Ishikawa (cell line): ENCODE measurements at regions not wholly inside any gene's neighbourhood (a gene's known extent, or its start where the extent isn't known, plus 50 kb on each side); places are given as distances from the start of the nearest gene placed in this dataset.

ENCODE experiments used
- CEBPB ChIP-seq: IDR thresholded peaks from 2 replicates; pipeline ENCODE4 v1.6.1; 2012
- CREB1 ChIP-seq: IDR thresholded peaks from 2 replicates; pipeline ENCODE4 v1.6.1; 2012; ENCODE audit warnings: low read depth
- EGR1 ChIP-seq: IDR thresholded peaks from 2 replicates; pipeline ENCODE4 v1.6.1; 2012
- EP300 ChIP-seq: IDR thresholded peaks from 2 replicates; pipeline ENCODE4 v1.6.1; 2012; ENCODE audit warnings: borderline replicate concordance
- FOXM1 ChIP-seq: IDR thresholded peaks from 2 replicates; pipeline ENCODE4 v1.6.1; 2012; ENCODE audit warnings: low read depth, borderline replicate concordance
- NFIC ChIP-seq: IDR thresholded peaks from 2 replicates; pipeline ENCODE4 v1.6.1; 2012
- RAD21 ChIP-seq: IDR thresholded peaks from 2 replicates; pipeline ENCODE4 v1.6.1; 2012; ENCODE audit warnings: low read depth
- TAF1 ChIP-seq: IDR thresholded peaks from 2 replicates; pipeline ENCODE4 v1.6.1; 2012; ENCODE audit warnings: low read depth, mild to moderate bottlenecking
- TCF12 ChIP-seq: IDR thresholded peaks from 2 replicates; pipeline ENCODE4 v1.6.1; 2012; ENCODE audit warnings: low read depth
- TEAD4 ChIP-seq: IDR thresholded peaks from 2 replicates; pipeline ENCODE4 v1.6.1; 2012
- YY1 ChIP-seq: IDR thresholded peaks from 2 replicates; pipeline ENCODE4 v1.6.1; 2012; ENCODE audit warnings: low read depth
- ZBTB7A ChIP-seq: IDR thresholded peaks from 2 replicates; pipeline ENCODE4 v1.6.1; 2012; ENCODE audit warnings: low read depth
- TF ChIP-seq, protein P1 (sequence below): IDR thresholded peaks from 2 replicates; pipeline ENCODE4 v1.6.1; 2012
- TF ChIP-seq, protein P2 (sequence below): IDR thresholded peaks from 2 replicates; pipeline ENCODE4 v1.6.1; 2012; ENCODE audit warnings: low read depth, mild to moderate bottlenecking
- TF ChIP-seq, protein P3 (sequence below): IDR thresholded peaks from 2 replicates; pipeline ENCODE4 v1.6.1; 2012

DNA sequence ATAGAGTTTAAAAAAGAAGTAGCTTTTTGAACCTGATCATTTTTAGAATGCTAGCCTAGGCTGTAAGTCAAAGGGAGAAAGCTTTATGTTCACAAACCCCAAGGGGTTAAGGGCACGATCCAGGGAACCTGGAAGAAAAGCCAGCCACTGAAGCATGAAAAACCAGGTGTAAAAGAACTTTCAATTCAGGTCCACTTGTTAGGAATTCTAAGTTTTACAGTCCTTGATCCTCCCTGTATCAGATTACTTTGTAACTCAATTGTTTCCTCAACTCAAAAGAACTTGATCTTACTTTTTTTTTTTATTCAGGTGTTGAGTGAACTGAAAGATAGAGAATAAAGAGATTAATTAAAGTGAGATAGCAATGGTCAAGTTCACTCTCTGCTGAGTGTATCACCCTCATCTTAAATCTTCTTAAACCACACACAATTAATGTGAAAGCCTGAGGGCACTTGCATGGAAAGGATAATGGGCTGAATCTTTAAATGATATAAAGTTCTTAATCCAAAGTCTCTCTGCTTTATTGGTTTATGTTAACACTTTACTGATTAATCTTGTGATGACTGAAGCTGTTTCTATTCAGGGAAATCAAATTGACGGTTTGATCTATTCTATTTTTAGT, 672.2 kb upstream of the LRRN3 start:
- peak; percentile 98 for TF ChIP-seq TCF12
- no peak for TF ChIP-seq TAF1
- no peak for TF ChIP-seq CREB1
- no peak for TF ChIP-seq EGR1
- TF ChIP-seq, protein P1, sequence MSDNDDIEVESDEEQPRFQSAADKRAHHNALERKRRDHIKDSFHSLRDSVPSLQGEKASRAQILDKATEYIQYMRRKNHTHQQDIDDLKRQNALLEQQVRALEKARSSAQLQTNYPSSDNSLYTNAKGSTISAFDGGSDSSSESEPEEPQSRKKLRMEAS = peak; percentile 31; the same call in 1 of the 2 replicates
- TF ChIP-seq RAD21 = peak; percentile 32
- no peak for TF ChIP-seq CEBPB
- peak; percentile 89 for TF ChIP-seq FOXM1
- TF ChIP-seq EP300 = peak; percentile 94
- TF ChIP-seq, protein P2, sequence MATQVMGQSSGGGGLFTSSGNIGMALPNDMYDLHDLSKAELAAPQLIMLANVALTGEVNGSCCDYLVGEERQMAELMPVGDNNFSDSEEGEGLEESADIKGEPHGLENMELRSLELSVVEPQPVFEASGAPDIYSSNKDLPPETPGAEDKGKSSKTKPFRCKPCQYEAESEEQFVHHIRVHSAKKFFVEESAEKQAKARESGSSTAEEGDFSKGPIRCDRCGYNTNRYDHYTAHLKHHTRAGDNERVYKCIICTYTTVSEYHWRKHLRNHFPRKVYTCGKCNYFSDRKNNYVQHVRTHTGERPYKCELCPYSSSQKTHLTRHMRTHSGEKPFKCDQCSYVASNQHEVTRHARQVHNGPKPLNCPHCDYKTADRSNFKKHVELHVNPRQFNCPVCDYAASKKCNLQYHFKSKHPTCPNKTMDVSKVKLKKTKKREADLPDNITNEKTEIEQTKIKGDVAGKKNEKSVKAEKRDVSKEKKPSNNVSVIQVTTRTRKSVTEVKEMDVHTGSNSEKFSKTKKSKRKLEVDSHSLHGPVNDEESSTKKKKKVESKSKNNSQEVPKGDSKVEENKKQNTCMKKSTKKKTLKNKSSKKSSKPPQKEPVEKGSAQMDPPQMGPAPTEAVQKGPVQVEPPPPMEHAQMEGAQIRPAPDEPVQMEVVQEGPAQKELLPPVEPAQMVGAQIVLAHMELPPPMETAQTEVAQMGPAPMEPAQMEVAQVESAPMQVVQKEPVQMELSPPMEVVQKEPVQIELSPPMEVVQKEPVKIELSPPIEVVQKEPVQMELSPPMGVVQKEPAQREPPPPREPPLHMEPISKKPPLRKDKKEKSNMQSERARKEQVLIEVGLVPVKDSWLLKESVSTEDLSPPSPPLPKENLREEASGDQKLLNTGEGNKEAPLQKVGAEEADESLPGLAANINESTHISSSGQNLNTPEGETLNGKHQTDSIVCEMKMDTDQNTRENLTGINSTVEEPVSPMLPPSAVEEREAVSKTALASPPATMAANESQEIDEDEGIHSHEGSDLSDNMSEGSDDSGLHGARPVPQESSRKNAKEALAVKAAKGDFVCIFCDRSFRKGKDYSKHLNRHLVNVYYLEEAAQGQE = no peak
- TF ChIP-seq NFIC = peak; percentile 72
- TF ChIP-seq ZBTB7A = no peak
- TF ChIP-seq TEAD4 = peak; percentile 80
- no peak for TF ChIP-seq YY1
- TF ChIP-seq, protein P3, sequence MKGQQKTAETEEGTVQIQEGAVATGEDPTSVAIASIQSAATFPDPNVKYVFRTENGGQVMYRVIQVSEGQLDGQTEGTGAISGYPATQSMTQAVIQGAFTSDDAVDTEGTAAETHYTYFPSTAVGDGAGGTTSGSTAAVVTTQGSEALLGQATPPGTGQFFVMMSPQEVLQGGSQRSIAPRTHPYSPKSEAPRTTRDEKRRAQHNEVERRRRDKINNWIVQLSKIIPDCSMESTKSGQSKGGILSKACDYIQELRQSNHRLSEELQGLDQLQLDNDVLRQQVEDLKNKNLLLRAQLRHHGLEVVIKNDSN = no peak

DNA sequence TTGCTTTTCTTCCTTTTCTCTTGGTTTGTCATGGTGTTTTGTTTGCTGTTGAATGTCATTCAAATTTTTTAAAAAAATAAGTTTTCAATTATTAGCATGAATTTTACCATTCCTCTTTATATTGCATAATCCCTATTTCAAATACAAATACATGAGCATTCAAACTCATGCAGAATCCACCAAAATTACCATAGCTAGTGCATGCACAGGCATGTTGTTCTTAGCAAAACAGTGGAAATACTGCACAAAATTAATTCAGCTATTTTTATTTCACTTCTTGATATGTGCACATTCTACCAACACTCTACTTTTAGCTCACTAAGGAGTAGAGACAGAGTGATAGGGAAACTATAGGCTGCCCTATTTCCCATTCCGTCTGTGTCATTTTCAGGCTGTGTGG, 670.1 kb upstream of the LRRN3 start:
- TF ChIP-seq ZBTB7A (no peak), YY1 (no peak), NFIC (no peak), CREB1 (no peak), TCF12 (no peak), FOXM1 (no peak), RAD21 (no peak), EGR1 (no peak)
- TF ChIP-seq, protein P2 = no peak
- TF ChIP-seq, protein P1 = no peak

DNA sequence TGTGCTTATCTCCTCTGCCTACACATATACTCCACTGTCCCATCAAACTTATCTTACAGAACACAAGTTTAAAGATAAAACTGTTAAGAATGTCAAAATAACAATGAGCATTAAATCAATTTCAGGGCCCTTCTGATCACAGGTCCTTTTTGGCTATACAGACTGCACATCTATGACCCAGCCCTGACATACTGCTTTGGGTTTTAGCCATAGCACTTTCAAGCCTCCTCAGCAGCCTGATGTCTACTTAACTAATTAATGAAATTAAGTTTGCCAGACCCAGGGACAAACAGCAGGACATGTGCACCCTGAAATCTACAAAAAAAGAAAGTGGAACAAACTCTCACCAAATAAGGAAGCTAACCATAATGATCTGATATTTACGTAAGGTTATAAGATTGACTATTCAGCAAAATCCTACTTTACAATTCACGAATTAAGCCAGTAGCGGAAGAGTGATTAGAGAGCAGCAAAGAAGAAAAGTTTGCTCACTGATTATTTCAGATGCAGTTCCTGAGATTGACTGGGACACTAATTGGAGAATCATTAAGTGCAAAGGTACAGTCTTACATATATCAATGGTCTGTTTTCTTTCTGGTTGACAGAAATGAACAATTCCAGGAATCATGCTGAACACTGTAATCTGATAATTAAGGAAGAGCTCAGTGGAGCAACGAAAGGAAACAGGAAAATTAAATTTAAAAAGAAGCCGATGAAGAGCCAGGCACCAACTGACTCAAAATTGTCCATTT, 669.3 kb upstream of the LRRN3 start:
- TF ChIP-seq FOXM1 (no peak), YY1 (no peak), CEBPB (no peak), EP300 (no peak), ZBTB7A (no peak), TEAD4 (no peak), NFIC (no peak), RAD21 (no peak), CREB1 (no peak), TCF12 (no peak), EGR1 (no peak), TAF1 (no peak)
- TF ChIP-seq, protein P1 = no peak
- TF ChIP-seq, protein P3 = no peak
- TF ChIP-seq, protein P2 = no peak

DNA sequence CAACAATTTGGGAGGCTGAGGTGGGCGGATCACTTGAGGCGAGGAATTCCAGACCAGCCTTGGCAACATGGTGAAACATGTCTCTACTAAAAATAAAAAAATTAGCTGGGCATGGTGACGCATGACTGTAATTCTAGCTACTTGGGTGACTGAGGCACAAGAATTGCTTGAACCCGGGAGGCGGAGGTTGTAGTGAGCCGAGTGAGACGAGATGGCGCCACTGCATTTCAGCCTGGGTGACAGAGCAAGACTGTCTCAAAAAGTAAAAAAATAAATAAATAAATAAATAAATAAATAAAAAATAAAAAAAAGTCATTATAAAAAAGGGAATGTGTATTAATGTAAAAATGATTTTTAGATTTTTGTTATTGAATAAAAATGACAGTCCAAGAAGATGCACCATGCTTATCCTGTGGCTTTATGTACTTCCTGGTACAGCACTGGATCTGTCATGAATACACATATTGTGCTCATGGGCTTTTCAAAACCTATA, 658.8 kb upstream of the LRRN3 start:
- TF ChIP-seq FOXM1 (no peak), CREB1 (no peak), ZBTB7A (no peak), EGR1 (no peak), YY1 (no peak), CEBPB (no peak), TCF12 (no peak), RAD21 (no peak), TAF1 (no peak), EP300 (no peak), TEAD4 (no peak), NFIC (no peak)
- TF ChIP-seq, protein P2 = no peak
- TF ChIP-seq, protein P1 = no peak
- TF ChIP-seq, protein P3 = no peak
